ENCODE measurements at regions not wholly inside any gene's neighbourhood (a gene's known extent, or its start where the extent isn't known, plus 50 kb on each side); places are given as distances from the start of the nearest gene placed in this dataset.

DNA sequence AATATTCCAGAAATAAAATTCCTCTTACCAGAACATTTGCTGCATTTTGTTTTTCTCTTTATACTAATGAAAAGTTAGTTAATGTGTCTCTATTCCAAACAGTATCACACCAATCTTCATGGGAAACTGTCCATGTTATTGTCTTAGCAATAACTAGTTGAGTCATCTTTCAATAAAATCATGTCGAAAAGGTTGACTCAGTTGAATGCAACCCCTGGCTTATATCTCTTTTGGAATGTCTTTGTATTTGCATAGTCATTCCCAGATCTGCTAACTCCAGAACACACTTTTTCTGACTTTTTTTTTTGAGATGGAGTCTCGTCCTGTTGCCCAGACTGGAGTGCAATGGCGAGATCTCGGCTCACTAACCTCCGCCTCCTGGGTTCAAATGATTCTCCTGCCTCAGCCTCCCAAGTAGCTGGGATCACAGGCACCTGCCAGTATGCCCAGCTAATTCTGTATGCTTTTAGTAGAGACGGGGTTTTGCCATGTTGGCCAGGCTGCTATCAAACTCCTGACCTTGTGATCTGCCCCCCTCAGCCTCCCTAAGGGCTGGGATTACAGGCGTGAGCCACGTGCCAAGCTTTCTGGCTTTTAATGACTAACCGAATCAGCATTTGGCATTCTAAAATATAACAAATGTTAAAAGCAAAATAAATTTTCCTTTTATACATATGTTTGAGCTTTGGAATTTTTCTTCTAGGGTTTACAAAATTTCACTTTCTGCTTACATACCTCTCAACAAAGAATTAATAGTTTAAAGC is 133.2 kb upstream of the GULP1 start:
- CTCF ChIA-PET, result no interaction called here
- no peak for DNase-seq
- POLR2A ChIA-PET, result no interaction called here
- Mint-ChIP-seq H3K27me3 (no peaks in the 10 kb centered on the region), H3K27ac (no peak overlapping the region), H3K4me1 (no peaks in the 10 kb centered on the region), H3K9me3 (no peaks in the 10 kb centered on the region), H3K4me3 (no peak overlapping the region), H3K36me3 (ENCODE audit: low read depth) (no peaks in the 10 kb centered on the region)

DNA sequence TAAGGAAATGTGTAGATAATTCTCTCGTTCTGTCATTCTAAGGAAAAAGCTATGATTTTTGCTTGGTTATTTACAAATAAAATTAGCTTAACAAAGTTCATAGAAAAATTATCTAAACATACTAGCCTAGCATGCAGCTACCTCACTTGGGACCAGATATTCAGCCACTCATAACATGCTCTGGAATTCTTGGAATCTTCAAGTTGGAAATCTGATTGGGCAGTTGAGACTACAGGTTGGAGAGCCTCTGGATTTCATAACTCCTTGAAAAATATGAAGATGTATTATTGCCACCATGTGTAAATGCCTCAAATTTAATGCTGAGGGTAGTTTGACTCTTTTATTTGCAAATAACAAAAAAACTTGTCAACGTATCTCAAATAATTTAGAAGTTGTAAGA is 132.2 kb upstream of the GULP1 start:
- POLR2A ChIA-PET, result no interaction called here
- H3K36me3 Mint-ChIP-seq (ENCODE audit: low read depth), result no peaks in the 10 kb centered on the region
- H3K27ac Mint-ChIP-seq, result no peak overlapping the region
- no peak for DNase-seq
- no peak overlapping the region for H3K4me3 Mint-ChIP-seq
- no peaks in the 10 kb centered on the region for H3K4me1 Mint-ChIP-seq
- H3K27me3 Mint-ChIP-seq, result no peaks in the 10 kb centered on the region
- CTCF ChIA-PET, result no interaction called here
- H3K9me3 Mint-ChIP-seq, result no peaks in the 10 kb centered on the region

DNA sequence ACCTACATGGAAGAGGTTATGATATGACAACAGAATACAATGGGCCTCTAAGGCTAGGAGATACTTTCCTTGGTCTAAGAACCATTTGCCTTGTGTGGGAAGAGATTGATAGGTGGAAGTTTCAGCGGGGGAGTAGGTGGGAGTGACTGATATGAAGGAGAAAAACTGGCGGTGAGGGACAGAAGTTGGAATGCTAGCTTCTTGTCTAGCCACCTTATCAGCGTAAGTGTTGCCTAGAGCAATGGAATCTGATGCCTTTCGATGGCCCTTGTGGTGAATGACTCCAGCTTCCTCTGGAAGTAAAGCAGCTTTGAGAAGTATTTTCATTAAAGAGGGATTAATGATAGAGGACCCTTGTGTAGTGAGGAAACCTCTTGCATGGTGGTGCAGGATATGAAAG is 121.3 kb upstream of the GULP1 start:
- H3K36me3 Mint-ChIP-seq (ENCODE audit: low read depth), result no peaks in the 10 kb centered on the region
- H3K27ac Mint-ChIP-seq, result no peak overlapping the region
- CTCF ChIA-PET, result no interaction called here
- POLR2A ChIA-PET, result no interaction called here
- H3K27me3 Mint-ChIP-seq, result no peaks in the 10 kb centered on the region
- no peak overlapping the region for H3K4me3 Mint-ChIP-seq
- no peaks in the 10 kb centered on the region for H3K4me1 Mint-ChIP-seq
- peaks cover 5% of the 10 kb centered on the region for H3K9me3 Mint-ChIP-seq
- DNase-seq, result no peak

DNA sequence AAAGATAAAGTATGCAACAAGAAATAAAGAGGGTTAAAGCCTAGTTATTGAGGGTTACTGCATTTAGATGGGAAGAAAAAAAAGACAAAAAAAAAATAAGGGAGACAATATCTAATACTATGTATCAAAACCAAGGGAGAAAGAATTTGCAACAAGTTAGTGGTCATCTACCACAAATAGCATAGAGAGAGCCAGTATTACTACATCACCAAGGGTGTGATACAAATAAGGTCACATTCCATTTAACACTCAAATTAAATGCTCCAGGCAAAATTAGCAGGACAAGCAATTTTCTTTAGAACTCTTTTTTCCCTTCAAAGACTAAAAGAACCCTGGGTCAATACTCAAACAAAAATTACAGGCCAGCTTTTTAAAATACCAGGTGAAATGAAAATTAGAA is 115.1 kb upstream of the GULP1 start:
- Mint-ChIP-seq H3K27me3 (no peaks in the 10 kb centered on the region), H3K4me1 (peaks cover 3% of the 10 kb centered on the region), H3K36me3 (ENCODE audit: low read depth) (no peaks in the 10 kb centered on the region), H3K4me3 (no peak overlapping the region), H3K27ac (no peak overlapping the region), H3K9me3 (peaks cover 2% of the 10 kb centered on the region)
- no peak for DNase-seq
- CTCF ChIA-PET, result no interaction called here
- POLR2A ChIA-PET, result no interaction called here

DNA sequence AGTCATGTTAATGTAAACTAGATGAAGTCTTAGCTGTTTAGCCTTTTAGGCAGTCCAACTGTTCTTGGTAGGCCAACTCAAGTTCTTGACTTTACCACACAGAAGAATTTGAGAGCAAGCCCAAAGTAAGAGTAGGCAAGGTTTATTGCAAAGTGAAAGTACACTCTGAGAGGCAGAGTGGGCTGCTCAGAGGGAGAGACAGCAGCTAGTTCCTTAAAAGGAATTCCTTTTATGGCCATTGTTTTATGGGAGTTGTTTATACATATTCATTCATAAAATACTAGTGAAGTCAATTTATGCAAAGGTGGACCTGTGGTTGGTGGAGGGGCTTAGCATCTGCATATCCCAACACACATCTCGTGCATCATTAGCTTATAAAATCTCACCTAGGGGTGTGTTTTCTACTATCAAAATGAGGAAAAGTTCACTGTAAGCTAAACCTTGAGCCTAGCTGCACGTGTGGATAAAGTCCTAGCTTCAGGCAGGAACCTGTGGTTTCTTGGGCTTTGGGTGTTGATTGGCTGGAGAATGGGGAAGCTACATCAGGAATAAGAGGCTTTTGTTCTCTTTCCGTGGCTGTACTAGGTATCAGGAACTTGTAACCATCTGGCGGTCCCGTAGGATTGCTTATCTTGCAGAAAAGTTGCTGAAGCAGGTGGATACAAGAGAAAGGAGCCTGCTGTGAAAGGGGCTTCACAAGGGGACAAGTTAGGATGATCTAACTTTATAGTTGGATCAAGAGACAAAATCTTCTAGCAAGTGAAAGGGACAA is 110.4 kb upstream of the GULP1 start:
- CTCF ChIA-PET, result no interaction called here
- no peak overlapping the region for H3K27ac Mint-ChIP-seq
- H3K4me3 Mint-ChIP-seq, result no peak overlapping the region
- H3K4me1 Mint-ChIP-seq, result peaks cover 3% of the 10 kb centered on the region
- no peaks in the 10 kb centered on the region for H3K36me3 Mint-ChIP-seq (ENCODE audit: low read depth)
- no peaks in the 10 kb centered on the region for H3K9me3 Mint-ChIP-seq
- POLR2A ChIA-PET, result no interaction called here
- DNase-seq, result no peak
- no peaks in the 10 kb centered on the region for H3K27me3 Mint-ChIP-seq

DNA sequence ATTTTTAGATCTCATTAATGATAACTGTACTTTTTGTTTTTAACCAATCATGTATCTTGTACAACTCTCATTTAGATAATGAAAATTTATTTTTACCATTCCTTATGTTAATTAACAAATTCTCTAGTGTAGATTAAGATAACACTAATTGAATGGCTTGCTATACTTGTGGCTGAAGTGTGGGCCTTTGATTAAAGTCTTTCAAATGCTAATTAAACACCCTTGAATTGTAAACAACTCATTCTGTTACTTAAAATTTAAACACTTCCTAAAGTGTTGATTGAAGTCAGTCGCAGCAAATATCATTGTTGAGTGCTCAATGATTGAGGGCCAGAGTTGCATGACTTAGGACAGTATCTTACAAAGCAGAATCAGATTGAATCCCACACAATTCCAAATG is 109.8 kb upstream of the GULP1 start:
- no peaks in the 10 kb centered on the region for H3K36me3 Mint-ChIP-seq (ENCODE audit: low read depth)
- no peak for DNase-seq
- no peak overlapping the region for H3K4me3 Mint-ChIP-seq
- no peak overlapping the region for H3K27ac Mint-ChIP-seq
- ChIA-PET CTCF (no interaction called here), POLR2A (no interaction called here)
- H3K9me3 Mint-ChIP-seq, result no peaks in the 10 kb centered on the region
- no peaks in the 10 kb centered on the region for H3K27me3 Mint-ChIP-seq
- H3K4me1 Mint-ChIP-seq, result peaks cover 3% of the 10 kb centered on the region

DNA sequence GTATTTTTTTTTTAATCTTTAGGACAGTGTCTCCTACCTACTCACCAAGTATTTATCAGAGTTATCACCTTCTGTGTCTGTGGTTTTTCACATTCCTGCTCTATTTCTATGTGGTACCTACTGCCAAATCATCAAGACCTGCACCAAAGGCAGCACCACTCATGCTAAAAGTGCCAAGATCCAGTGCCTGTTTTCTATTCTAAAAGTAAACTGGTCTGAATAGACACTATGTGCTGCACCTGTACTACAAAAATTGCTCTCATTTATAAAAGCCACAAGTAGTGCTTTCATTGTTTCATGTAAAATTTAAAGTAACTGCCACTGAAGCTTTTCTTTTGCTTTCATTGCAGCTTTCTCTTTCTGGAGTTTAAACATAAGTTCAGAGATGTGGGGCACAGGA is 103.9 kb upstream of the GULP1 start:
- Mint-ChIP-seq H3K4me1 (no peaks in the 10 kb centered on the region), H3K36me3 (ENCODE audit: low read depth) (no peaks in the 10 kb centered on the region), H3K9me3 (no peaks in the 10 kb centered on the region), H3K27ac (no peak overlapping the region), H3K27me3 (no peaks in the 10 kb centered on the region), H3K4me3 (no peak overlapping the region)
- CTCF ChIA-PET, result no interaction called here
- no peak for DNase-seq
- POLR2A ChIA-PET, result no interaction called here

DNA sequence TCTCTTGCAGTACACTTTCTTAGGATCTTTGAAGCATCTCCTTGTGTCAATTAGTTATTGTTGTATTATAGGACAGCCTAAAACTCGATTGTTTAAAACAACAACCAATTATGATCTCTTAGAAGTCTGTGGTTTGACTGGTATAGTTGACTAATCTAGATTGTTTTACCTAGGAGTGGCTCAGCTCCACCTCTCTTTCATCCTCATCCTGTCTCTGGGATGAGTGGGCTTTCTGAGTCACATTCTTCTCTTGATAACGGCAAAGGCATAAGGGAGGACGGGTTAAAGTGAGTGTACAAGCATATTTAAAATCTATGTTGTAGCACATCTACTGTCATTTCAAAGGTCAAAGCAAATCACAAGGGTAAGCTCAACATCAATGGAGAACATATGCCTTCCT is 102.3 kb upstream of the GULP1 start:
- DNase-seq, result no peak
- Mint-ChIP-seq H3K4me3 (no peak overlapping the region), H3K36me3 (ENCODE audit: low read depth) (no peaks in the 10 kb centered on the region), H3K27ac (no peak overlapping the region), H3K27me3 (no peaks in the 10 kb centered on the region), H3K9me3 (no peaks in the 10 kb centered on the region), H3K4me1 (no peaks in the 10 kb centered on the region)
- CTCF ChIA-PET, result no interaction called here
- POLR2A ChIA-PET, result no interaction called here

DNA sequence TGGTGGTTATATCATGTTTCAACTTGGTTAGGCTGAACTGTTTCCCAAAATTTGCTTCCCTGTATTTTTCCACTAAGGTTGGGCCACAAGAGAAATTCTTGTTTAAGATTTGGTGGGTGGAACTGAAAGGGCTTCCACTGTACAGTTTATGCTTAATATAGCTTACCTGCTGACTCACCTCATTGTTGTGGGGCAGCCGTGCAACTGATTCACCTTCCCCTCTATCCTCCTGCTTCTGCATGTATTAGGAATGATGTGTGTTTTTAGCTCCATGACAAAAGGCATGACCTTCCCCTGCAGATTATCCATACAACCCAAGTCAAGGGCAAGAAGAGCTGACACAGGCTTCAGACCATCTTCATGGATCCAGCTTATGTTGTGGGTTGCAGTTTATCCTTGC is 98.4 kb upstream of the GULP1 start:
- Mint-ChIP-seq H3K4me3 (no peak overlapping the region), H3K4me1 (no peaks in the 10 kb centered on the region), H3K9me3 (no peaks in the 10 kb centered on the region), H3K27ac (no peak overlapping the region), H3K36me3 (ENCODE audit: low read depth) (no peaks in the 10 kb centered on the region), H3K27me3 (no peaks in the 10 kb centered on the region)
- ChIA-PET CTCF (interaction anchor here (0.8 kb wide), 1 partner anchor 54 kb away, joined by 3 read pairs; no protein-coding TSS in a partner anchor), POLR2A (no interaction called here)
- no peak for DNase-seq

DNA sequence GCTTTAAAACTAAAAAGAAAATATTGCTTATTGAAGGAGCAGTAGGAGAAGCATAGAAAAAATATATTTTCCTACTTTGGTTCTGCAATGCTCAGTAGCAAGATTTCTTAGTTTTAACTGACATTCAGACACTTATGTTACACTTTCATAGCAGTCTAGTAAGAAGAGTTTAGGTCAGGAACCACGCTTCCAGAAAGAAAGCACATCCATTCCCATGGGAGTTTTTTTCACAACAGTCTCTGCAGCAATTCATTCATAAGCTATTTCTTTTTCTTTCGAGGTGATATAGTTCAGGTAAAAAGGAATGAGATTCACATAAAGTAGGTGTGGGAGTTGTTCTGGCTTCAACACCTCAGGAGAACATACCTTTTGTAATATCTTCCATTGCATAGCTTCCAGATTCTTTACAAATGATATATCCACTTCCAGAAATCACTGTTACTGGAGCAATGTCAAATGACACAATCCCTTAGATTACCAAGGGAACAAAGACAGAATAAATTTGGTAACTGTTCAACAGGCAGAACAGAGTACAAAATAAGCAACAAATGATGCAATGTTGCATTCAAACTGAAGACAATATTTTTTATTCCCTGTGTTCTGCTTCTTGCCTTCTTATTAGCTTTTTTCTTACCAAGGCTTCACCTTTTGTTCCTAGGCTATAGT is 95.2 kb upstream of the GULP1 start:
- Mint-ChIP-seq H3K4me3 (no peak overlapping the region), H3K9me3 (no peaks in the 10 kb centered on the region), H3K27me3 (no peaks in the 10 kb centered on the region), H3K27ac (no peak overlapping the region), H3K4me1 (no peaks in the 10 kb centered on the region), H3K36me3 (ENCODE audit: low read depth) (no peaks in the 10 kb centered on the region)
- POLR2A ChIA-PET, result no interaction called here
- CTCF ChIA-PET, result no interaction called here
- DNase-seq, result no peak

DNA sequence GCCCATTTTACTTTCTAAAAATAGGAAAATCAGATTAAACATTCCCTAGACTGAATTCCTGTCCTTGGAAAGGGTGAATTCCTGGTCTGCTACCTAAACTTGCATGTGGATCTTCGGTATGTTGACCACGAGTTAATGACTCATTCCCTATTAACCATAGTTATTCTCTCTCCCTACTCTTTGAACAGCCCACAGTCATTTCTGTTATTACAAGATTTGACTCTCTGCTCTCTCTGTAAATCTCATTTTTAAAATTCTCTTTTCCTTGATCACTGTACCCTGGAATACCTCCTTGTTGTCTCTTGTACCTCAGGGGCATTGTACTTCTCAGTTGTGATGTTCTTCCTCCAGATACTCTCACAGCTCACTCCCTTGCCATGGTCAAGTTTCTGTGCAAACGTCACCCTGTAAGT is 92.0 kb upstream of the GULP1 start:
- Mint-ChIP-seq H3K4me3 (no peak overlapping the region), H3K27ac (no peak overlapping the region), H3K27me3 (no peaks in the 10 kb centered on the region), H3K9me3 (no peaks in the 10 kb centered on the region), H3K36me3 (ENCODE audit: low read depth) (no peaks in the 10 kb centered on the region), H3K4me1 (no peaks in the 10 kb centered on the region)
- ChIA-PET CTCF (no interaction called here), POLR2A (no interaction called here)
- DNase-seq, result no peak

DNA sequence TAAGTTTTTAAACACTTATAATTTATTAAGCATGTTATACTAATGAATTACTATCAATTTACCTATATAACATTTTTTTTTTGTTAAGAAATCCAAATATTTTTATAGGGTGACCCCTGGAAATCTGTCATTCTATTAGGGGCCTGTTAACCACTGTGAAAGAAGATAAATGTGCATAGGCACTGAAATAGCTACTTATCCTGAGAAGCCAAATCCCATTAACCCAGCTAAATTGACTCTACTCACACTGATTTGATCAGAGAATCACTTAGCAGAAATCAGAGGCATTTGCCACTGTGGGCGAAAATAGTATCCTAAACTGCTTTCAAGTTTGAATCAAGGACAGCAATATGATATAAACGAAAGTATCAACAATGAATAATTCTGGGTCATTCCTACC is 90.0 kb upstream of the GULP1 start:
- Mint-ChIP-seq H3K27ac (no peak overlapping the region), H3K9me3 (no peaks in the 10 kb centered on the region), H3K36me3 (ENCODE audit: low read depth) (no peaks in the 10 kb centered on the region), H3K27me3 (no peaks in the 10 kb centered on the region), H3K4me1 (no peaks in the 10 kb centered on the region), H3K4me3 (no peak overlapping the region)
- ChIA-PET CTCF (no interaction called here), POLR2A (no interaction called here)
- DNase-seq, result no peak

DNA sequence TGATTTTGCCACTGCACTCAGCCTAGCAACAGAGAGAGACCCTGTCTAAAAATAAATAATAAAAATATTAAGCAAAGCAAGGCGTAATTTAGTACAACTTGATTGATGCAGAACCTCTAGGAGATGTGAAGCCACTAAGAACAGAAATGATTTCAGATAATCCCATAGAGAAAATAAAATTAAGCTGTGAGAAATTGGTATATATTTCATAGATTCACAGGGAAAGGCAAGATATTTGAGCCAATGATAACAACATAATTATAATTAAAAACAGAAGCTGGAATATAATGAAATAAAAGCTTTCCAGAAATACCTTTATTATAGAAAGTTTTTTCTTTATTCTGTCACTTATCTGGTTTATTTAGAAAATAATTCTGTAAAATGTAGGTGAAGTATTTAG is 88.9 kb upstream of the GULP1 start:
- H3K9me3 Mint-ChIP-seq, result no peaks in the 10 kb centered on the region
- ChIA-PET POLR2A (no interaction called here), CTCF (no interaction called here)
- H3K36me3 Mint-ChIP-seq (ENCODE audit: low read depth), result no peaks in the 10 kb centered on the region
- H3K27me3 Mint-ChIP-seq, result no peaks in the 10 kb centered on the region
- H3K27ac Mint-ChIP-seq, result no peak overlapping the region
- H3K4me1 Mint-ChIP-seq, result no peaks in the 10 kb centered on the region
- no peak for DNase-seq
- no peak overlapping the region for H3K4me3 Mint-ChIP-seq

DNA sequence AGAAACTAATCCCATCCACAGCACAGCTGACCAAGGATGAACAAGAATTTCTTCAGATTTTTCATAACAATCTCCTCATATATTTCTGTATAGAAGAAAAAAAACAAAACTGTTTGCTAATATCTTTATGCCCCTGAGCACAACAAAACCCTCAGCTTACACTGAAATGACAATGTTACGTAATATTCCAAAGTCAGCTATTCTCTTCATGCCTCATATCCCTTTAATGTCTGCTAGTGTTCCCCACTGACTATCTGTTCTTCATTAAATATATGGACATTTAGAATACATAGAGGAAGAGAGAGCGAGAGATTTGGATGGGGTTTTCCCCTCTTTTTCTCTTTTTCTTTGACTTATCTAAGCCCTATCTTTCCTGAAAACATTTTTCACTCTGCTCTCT is 87.9 kb upstream of the GULP1 start:
- DNase-seq, result no peak
- ChIA-PET CTCF (no interaction called here), POLR2A (no interaction called here)
- Mint-ChIP-seq H3K4me1 (no peaks in the 10 kb centered on the region), H3K4me3 (no peak overlapping the region), H3K27ac (no peak overlapping the region), H3K9me3 (no peaks in the 10 kb centered on the region), H3K36me3 (ENCODE audit: low read depth) (no peaks in the 10 kb centered on the region), H3K27me3 (no peaks in the 10 kb centered on the region)
